A172 (cell line): ENCODE measurements at regions not wholly inside any gene's neighbourhood (a gene's known extent, or its start where the extent isn't known, plus 50 kb on each side); places are given as distances from the start of the nearest gene placed in this dataset.
"Not testable (repeated sequence)": the region's sequence is repeated elsewhere in the genome, so short reads cannot be mapped to it uniquely, and the experiment has no call there.

ENCODE experiments used
- DNase-seq: peaks from one replicate; pipeline ENCODE4 v3.0.0-alpha.2; 2015; ENCODE audit warnings: low spot score

DNA sequence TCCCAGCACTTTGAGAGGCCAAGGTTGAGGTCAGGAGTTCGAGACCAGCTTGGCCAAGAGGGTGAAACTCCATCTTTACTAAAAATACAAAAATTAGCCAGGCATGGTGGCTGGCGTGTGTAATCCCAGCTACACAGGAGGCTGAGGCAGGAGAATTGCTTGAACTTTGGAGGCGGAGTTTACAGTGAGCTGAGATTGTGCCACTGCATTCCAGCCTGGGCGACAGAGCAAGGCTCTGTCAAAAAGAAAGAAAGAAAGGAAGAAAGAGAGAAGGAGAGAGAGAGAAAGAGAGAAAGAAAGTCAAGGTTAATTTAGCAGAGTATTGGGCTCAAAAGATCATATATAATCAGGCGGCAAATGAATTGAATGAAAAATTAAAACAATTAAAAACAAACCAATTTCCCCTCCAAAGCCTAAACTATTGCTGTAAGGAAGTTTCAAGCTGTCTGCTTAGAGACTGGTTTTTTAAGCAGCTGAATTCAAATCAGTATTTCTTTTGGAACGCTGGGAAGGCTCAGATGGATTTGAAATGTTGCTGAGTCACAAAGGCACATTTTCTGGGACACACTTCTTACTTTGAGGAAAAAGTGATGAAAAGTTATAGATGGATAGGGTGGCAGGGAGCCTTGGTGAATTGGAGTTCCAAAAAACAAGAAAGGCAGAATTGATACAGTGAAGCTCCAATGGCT, 81.3 kb upstream of the BHLHE40 start:
- no peak for DNase-seq

DNA sequence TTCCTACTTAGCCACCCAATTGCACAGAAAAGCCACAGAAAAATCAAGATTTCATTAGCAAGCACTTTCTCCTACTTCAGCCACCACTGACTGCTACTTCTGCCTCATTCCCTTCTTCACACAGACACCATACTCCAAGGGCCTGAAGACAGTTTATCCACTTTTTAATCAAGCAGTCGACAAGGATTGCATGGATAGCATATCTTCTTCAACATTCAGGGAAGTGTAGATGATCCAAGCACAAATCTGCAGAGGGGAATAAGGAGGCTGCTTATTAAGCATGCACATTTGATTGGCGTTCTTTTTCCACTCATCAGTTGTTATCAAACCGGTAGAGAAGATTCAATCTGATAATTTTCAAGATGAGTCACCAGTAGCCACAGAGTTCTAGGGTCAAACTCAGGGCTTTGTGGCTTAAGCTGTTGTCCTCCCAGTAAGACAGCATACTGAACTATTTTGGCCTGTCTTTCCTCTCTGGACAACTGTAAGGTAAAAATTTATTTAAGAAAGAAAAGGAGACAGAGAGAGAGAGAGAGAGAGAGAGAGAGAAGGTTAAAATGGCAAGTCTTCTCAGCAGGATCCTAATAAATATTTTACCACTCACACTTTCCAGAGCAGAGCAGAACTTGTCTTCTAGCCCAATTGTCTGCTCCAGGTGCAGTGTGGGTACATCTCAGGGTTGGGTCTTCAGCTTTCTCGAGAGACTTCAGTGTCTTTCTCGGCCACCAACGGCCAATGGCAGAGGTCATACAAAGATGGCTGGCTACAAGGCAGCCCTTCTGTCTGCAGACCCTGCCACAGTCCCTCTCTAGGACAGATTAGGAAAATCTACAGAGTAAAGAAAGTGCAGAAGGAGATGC, 80.6 kb upstream of the BHLHE40 start:
- DNase-seq, result peak; percentile 63

DNA sequence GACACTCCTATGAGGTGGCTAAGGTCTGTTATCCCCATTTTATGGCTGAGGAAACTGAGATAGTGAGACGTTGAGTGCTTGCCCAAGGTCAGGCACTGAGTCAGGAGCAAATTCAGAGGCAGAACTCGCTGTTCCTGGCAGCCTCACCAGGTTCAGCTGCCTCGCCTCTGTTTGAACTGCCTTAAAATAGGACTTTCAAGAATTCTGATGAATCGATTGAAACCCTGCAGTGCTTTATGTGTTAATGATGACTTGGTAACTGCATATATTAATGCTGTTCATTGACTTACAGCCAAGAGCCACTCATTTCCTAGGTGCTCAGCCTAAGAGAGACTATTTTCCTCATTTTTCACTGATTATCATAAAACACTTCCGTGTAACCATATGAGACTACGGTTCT, 79.5 kb upstream of the BHLHE40 start:
- no peak for DNase-seq

DNA sequence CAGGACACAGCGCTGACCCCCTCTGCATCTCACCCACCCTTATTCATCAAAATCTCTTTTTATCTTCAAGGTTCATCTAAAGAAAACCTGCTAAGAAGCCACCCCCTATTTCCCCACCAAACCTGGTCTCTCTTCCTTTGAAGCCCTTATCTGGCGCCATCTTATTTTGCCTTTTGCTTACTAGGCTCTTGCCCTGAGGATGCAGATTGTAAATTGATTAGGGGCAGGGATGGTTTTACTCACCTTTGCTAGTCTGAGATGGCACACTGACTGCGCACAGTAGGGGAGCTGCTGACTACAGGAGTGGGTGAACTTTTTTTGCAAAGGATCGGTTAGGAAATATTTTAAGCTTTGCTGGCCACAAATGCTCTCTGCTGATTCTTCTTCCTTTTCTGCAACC, 78.9 kb upstream of the BHLHE40 start:
- no peak for DNase-seq

DNA sequence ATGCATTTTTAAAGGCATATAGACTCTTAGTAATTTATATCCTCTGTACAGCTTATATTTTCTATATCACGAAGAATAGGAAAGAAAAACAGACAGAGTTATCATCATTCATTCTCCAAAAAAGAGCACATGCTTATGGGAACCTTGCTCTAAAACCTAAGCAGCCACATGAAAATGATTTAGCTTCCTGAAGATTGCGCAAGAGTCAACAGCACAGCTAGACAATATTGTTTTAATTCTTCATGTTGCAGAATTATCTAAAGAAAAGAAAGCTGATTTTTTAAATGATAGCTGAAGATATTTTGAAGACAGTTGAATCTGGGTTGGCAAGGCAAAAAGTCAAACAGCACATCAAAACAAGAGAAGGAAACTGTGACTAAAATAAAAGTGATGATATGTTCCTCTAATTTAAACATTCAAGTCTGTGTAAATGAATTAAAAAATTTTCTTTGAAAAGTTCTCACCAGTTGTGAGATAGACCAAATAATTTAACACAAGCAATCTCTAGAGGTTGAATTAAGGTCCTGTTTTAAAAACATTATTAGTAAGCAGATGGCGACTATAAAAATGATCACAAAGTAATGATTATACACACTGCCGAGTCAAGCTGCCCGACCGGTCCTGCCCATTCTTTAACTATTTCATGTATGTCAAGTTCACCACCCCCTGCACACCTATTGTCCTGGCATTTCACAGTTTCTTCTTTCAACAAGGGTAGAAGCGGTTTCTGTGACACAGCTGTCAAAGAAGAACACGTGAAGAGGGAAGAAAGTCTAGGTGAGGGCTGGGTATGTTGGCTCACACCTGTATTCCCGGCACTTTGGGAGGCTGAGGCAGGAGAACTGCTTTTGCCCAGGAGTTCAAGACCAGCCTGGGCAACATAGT, 74.2 kb upstream of the BHLHE40 start:
- DNase-seq, result no peak

DNA sequence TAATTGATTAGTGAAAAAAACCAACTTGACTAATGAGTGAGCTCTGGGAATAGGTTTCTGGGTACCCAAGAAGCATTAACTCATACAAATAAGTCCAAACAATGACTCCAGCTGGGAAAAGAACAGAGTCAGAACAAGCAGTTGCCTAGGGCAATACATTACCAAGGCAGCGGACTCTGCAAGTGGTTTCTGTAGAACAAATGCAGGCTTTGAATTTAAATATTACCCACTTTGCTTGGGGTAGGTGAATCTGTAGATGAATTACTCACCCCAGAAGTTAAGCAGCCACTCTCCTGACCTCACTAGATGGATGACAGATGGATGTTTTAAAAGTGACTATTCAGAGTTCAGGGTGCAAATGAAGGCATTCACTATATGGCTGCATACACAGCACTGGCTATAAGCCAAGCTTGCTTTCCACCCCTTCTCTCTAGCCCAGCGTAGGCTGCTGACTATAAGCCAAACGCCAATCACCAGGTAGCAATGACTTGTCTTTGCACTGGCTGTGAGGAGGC, 73.1 kb upstream of the BHLHE40 start:
- peak; percentile 19 for DNase-seq

DNA sequence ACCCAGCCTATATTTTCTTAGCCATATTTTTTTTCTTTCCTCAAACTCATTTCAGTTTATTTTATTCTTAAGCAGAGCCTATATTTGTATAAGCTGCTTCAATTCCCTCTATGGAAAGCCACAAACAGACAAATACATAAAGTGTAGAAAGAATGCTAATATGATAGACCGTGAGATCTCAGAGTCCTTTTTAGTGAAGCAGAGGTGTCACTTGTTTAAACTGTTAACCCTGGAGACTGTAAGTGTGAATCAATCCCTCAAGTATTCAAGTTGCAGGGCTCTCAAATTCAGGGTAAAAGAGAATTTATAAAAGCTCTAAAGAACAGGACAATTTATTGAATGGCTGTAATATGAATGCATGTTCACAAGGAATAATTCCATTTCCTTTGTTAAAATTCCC, 72.2 kb upstream of the BHLHE40 start:
- no peak for DNase-seq

DNA sequence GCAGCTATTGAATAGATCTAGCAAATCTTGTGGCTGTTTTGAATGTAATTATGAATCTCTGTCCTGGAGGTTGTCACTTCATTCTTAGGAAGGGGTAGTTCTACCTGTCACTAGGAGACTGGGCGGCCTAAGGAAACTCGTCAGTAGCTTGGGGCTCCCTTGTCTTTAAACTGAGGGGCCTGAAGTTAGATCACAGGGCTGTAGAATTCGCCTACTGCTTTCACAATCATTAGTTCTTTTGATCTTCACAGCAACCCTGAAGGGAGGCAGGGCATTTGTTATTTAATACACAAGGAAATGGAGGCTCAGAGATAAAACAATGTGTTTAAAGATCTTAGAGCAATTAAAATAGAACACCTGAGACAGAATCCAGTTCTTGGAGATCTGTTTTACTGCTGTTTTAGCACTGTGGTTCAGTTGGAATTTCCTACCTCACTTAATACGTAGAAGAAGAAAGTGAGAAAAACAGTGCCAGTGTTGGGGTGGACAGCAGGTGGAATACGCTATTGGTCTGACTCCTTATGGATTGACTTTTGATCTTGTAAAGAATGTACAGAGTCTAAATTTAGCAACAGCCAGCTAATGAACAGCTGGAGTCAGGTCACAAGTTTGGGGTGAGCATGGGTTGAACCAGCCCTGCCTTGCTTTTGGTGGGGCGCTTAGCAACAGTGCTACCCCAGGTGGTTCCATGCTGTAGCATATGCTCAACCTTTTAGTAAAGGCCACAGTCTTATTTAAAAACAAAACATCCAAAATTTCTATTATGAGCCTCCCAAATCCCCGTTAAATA, 71.4 kb upstream of the BHLHE40 start:
- DNase-seq, result no peak

DNA sequence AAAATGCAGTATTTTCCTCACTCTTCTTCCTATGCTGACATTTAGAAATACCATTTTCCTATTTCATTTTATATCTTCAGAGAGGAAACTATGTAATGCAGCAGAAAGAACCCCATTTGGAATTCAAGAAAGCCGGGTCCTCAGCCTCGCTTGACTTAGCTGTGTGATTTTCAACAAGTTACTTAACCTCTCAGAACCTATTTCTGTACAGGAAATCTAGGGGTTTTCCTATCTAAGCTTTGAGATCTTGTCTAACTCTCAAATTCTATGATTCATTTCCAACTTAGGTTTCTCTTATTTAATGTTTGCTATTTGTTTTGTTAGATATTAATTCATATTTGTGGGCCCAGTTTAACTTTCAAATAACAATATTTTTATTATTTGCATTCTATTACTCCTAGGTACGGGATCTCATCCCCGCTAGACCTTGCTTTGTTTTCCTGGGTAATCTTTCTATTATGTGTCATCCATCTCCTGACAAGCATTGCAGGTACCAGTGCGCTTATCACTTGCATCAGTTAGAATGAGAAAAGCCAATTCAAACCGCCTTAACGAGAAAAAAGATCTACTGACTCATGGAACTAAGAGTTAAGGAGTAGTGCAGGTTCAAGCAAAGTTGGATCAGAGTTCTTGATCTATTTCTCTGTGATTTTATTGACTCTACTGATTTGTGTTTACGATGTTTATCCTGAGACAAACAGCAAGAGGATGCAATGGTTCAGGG, 70.6 kb upstream of the BHLHE40 start:
- DNase-seq, result no peak

DNA sequence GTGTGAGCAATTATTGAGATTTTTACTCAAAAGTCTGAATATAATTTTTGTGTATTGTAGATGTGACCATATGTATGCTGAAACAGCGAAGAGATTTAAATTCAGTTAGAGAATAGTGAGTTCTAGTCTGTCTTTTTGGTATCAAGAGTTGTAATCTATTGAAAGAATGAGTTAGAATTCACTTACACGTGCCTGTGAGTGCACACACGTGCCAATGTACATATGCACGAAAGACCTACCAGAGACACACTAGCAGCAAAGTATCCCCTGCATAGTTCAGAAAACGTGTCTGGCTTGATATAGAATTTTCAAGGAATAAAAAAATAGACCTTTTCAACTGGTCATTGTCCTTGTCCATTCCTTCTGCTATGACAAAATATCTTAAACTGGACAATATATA, 64.8 kb upstream of the BHLHE40 start:
- no peak for DNase-seq

DNA sequence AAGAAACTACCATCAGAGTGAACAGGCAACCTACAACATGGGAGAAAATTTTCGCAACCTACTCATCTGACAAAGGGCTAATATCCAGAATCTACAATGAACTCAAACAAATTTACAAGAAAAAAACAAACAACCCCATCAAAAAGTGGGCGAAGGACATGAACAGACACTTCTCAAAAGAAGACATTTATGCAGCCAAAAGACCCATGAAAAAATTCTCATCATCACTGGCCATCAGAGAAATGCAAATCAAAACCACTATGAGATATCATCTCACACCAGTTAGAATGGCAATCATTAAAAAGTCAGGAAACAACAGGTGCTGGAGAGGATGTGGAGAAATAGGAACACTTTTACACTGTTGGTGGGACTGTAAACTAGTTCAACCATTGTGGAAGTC, 57.6 kb upstream of the BHLHE40 start:
- not testable (repeated sequence) for DNase-seq

DNA sequence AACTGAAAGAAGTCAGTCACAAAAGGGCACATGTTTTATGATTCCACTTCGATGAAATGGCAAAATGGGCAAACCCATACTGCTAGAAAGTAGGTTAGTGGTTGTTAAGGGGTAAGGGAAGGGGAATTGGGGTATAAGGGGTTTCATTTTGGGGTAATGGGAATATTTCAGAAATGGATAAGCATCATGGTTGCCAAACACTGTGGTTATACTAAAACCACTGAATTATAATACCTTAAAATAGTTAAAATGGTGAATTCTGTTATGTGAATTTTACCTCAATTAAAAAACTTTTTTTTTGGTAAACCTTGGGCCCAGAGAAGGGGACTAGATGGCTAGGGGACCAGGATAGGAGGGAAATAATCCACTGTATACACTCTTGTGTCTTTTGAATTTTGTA, 52.3 kb upstream of the BHLHE40 start:
- DNase-seq, result no peak

DNA sequence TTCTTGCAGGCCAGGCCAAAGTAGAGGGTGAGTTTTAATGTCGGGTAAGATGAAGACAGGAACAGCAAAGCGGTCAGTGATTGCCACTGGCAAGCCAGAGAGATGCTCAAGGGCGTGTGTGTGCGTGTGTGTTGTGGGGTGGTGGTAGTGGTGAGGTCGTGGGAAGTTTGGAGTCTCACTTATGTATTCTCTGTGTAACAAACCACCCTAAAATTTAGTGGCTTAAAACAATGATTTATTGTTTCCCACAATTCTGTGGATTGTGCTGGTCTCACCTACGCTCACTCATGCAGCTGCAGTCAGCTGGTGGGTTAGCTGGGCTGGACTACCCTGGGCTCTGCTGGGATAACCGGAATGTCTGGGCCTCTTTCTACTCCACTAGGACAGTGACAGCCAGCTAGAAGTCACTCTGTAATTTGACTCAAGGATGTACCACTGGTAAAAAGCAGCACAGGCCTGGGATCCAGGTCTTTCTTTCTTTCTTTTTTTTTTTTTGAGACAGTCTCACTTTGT, 50.9 kb upstream of the BHLHE40 start:
- DNase-seq, result no peak
